Endothelial cell (in vitro differentiated cells): ENCODE measurements at regions not wholly inside any gene's neighbourhood (a gene's known extent, or its start where the extent isn't known, plus 50 kb on each side); places are given as distances from the start of the nearest gene placed in this dataset.

Source experiments
- DNase-seq: peaks from one replicate; pipeline ENCODE4 v3.0.0; 2021; ENCODE audit warnings: low spot score
- H3K27ac Mint-ChIP-seq: one replicate; pipeline ENCODE4 v1.8.0; 2021; ENCODE audit warnings: mixed read lengths, inconsistent platforms; ENCODE audit not compliant: unreplicated experiment
- H3K27me3 Mint-ChIP-seq: one replicate; pipeline ENCODE4 v1.8.0; 2021; ENCODE audit warnings: mild to moderate bottlenecking, moderate library complexity, mixed read lengths, inconsistent platforms; ENCODE audit not compliant: unreplicated experiment
- H3K36me3 Mint-ChIP-seq: one replicate; pipeline ENCODE4 v1.8.0; 2021; ENCODE audit warnings: mild to moderate bottlenecking, low read depth, mixed read lengths, inconsistent platforms; ENCODE audit not compliant: unreplicated experiment
- H3K4me1 Mint-ChIP-seq: one replicate; pipeline ENCODE4 v1.8.0; 2021; ENCODE audit warnings: mild to moderate bottlenecking, mixed read lengths, inconsistent platforms; ENCODE audit not compliant: unreplicated experiment
- H3K4me3 Mint-ChIP-seq: one replicate; pipeline ENCODE4 v1.8.0; 2021; ENCODE audit warnings: mild to moderate bottlenecking, mixed read lengths, inconsistent platforms; ENCODE audit not compliant: unreplicated experiment
- H3K9me3 Mint-ChIP-seq: one replicate; pipeline ENCODE4 v1.8.0; 2021; ENCODE audit warnings: mixed read lengths, inconsistent platforms; ENCODE audit not compliant: unreplicated experiment
- TF ChIP-seq, protein P1 (sequence below): fragments of 200-600 bp; sonication (generic); IDR thresholded peaks from one replicate; pipeline ENCODE4 v1.5.0; 2021; ENCODE audit warnings: antibody characterized with exemption; ENCODE audit not compliant: unreplicated experiment

DNA sequence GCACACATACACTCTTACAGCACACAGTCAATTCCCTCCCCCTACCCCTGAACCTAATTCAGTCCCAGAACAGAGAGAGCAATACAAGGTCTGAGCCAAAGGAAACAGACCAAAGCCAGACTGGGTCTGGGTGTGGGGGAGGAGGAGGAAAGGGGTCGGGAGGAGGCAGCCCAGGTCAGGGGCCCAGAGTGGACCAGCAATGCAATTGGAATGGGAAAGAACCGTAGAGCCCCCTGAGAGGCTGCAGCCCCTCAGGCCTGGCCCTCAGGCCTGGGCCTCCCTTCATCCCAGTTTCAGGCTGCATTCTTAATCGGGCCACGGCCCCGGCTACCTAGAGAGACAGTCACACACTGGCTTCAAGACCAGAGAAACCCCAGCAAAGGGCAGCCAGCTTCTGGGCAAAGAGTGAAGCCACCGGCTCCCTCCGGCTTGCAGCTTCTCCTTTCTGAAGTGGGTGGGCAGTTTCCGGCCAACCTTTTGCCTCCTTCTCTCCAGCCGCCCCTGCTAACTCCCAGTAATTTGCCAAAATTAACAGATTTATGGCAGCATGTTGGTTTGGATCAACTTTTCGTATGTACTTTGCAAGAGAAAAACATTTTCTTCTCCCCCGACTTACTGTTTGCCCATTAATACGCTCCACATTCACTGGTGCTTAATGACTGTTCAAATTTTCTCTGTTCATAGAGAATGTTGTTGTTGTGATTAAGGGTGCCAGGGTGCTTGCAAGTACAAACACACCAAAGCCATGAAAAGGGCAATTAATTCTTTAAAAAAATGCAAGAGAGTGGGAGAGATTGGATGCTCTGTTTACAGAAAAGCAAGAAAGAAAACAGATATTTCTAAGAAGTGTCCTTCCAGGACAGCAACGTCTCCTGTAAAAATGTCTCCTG, 488.3 kb downstream of the MN1 start:
- H3K36me3 Mint-ChIP-seq: no peaks in the 10 kb centered on the region
- H3K9me3 Mint-ChIP-seq: no peaks in the 10 kb centered on the region
- peaks cover 23% of the 10 kb centered on the region for H3K4me1 Mint-ChIP-seq
- DNase-seq: no peak
- peaks cover 3% of the 10 kb centered on the region for H3K27me3 Mint-ChIP-seq
- H3K4me3 Mint-ChIP-seq: no peak overlapping the region
- H3K27ac Mint-ChIP-seq: no peak overlapping the region
- TF ChIP-seq, protein P1, sequence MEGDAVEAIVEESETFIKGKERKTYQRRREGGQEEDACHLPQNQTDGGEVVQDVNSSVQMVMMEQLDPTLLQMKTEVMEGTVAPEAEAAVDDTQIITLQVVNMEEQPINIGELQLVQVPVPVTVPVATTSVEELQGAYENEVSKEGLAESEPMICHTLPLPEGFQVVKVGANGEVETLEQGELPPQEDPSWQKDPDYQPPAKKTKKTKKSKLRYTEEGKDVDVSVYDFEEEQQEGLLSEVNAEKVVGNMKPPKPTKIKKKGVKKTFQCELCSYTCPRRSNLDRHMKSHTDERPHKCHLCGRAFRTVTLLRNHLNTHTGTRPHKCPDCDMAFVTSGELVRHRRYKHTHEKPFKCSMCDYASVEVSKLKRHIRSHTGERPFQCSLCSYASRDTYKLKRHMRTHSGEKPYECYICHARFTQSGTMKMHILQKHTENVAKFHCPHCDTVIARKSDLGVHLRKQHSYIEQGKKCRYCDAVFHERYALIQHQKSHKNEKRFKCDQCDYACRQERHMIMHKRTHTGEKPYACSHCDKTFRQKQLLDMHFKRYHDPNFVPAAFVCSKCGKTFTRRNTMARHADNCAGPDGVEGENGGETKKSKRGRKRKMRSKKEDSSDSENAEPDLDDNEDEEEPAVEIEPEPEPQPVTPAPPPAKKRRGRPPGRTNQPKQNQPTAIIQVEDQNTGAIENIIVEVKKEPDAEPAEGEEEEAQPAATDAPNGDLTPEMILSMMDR: no peak

DNA sequence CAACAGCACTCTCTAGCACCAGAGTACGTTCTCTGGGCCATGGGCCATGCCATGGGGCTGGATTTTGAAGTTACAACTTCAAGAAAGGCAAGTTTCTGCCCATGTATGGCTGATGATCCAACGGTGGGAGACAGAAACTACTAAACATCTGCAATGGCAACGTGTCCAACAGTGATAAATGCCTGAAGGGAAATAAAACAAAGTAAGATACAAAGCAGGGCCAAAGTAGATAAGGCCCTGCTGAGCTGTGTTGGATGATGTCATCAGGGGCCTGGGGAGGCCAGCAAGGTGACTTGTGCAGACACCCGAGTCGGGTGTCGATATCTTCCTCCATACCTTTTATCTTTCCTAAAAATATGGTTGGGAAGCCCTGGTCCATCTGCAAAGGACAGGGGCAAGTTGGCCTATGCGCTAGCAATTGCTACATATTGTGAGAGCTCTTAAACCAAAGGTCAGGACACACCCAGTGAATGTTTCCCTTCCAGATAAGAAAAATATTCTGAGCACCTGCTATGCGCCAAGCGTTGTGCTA, 487.2 kb downstream of the MN1 start:
- Mint-ChIP-seq H3K27me3 (peaks cover 5% of the 10 kb centered on the region), H3K4me3 (no peak overlapping the region), H3K4me1 (peaks cover 33% of the 10 kb centered on the region), H3K9me3 (no peaks in the 10 kb centered on the region), H3K36me3 (no peaks in the 10 kb centered on the region), H3K27ac (no peak overlapping the region)
- no peak for DNase-seq
- TF ChIP-seq, protein P1: no peak

DNA sequence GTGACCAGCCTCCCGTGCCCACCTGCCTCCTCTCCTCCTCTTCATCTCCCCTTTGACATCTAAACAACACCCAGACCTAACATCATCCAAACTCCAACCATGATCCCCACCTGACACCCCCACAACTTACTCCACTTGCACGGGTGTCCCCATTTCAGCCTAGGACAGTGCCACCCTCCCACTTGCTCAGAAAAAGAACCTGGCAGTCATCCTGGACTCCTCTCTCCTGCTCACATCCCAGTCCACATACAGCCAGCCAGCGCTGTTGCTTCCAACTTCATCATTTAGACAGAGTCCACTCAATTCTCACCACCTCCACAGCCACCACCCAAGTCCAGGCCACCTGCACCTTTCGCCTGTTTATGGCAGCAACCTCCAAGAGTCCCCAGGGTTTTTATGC, 485.7 kb downstream of the MN1 start:
- Mint-ChIP-seq H3K36me3 (peaks cover 5% of the 10 kb centered on the region), H3K4me1 (peaks cover 33% of the 10 kb centered on the region), H3K4me3 (no peak overlapping the region), H3K27ac (no peak overlapping the region), H3K9me3 (no peaks in the 10 kb centered on the region), H3K27me3 (peaks cover 5% of the 10 kb centered on the region)
- no peak for DNase-seq
- TF ChIP-seq, protein P1: no peak

DNA sequence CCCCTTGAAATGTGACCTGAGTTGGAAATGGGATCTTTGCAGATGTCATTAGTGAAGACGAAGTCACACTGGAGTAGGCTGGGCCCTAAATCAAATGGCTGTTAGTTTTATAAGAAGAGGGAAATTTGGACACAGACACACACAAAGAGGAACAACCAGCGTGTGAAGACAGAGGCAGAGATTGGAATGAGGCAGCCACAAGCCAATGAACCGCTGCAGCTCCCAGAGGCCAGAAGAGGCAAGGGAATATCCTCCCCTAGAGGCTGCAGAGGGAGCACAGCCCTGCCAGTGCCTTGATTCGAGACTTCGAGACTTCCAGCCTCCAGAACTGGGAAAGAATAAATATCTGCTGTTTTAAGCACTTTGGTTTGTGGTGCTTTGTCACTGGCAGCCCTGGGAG, 484.5 kb downstream of the MN1 start:
- Mint-ChIP-seq H3K27me3 (peaks cover 5% of the 10 kb centered on the region), H3K4me3 (no peak overlapping the region), H3K27ac (no peak overlapping the region), H3K9me3 (no peaks in the 10 kb centered on the region), H3K4me1 (peaks cover 33% of the 10 kb centered on the region), H3K36me3 (peaks cover 6% of the 10 kb centered on the region)
- TF ChIP-seq, protein P1: no peak
- DNase-seq: no peak

DNA sequence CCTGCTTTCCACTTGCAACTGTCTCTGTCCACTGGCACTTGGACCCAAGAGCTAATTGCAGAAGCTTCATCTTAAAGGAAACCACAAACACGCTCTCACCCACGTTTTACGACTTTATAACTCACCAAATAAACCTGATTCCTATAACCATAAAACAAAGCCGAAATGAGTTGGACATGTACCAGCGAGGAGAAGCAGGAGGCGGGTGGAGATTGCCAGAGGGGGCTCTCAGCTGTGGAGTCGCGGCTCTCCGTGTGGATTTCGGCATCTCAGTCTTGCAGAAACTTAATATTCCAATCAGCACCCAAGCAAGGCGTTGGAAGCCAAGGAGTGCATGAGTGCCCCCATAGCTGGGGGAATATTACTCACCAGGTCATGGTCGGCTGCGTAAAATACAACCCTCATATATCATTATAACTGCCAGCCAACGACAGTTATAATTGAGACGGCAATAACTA, 483.6 kb downstream of the MN1 start:
- no peak for DNase-seq
- H3K27ac Mint-ChIP-seq: no peak overlapping the region

More for the DNA sequence above, 483.6 kb downstream of the MN1 start:
- H3K27me3 Mint-ChIP-seq: peaks cover 5% of the 10 kb centered on the region
- no peaks in the 10 kb centered on the region for H3K9me3 Mint-ChIP-seq
- no peak overlapping the region for H3K4me3 Mint-ChIP-seq
- peaks cover 33% of the 10 kb centered on the region for H3K4me1 Mint-ChIP-seq
- TF ChIP-seq, protein P1: no peak
- peaks cover 6% of the 10 kb centered on the region for H3K36me3 Mint-ChIP-seq
